A172 (cell line): ENCODE measurements at regions not wholly inside any gene's neighbourhood (a gene's known extent, or its start where the extent isn't known, plus 50 kb on each side); places are given as distances from the start of the nearest gene placed in this dataset.

ENCODE experiments used
- DNase-seq: peaks from one replicate; pipeline ENCODE4 v3.0.0-alpha.2; 2015; ENCODE audit warnings: low spot score

DNA sequence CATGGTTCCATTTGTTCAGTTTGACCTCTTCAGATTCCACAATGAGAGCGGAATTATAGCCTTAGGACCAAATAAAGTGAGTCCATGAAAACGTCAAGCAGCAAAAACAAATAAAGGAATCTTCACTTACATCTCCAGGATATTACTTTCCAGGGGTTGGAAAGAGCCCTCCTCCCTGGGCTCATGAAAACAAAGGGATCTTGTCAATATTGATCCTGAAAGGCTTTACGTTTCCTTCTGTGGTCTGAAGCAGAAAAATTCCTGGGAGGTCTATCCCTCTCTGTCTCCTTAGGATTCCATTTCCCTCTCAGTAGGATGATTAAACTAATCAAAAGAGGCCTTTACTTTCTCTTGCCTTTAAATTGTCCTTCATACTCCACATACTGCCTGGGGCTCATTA lies 293.5 kb downstream of the GPAM start:
- DNase-seq: no peak

DNA sequence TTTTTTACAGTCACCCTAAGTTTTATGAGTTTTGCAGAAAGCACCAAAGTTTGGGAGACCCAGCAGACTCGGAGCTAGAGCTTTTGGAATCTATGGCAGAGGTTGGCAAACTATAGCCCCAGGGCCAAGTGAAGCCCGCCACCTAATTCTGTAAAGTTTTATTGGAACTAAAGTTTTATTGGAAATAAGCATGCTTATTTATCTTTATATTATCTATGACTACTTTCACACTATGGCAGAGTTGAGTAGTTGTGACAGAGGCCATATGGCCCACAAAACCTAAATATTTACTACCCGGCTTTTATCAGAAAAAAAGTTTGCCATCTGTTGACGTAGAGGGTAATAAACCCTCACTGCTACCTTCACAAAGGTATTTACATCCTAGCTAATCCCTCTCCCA lies 267.6 kb downstream of the GPAM start:
- DNase-seq: no peak

DNA sequence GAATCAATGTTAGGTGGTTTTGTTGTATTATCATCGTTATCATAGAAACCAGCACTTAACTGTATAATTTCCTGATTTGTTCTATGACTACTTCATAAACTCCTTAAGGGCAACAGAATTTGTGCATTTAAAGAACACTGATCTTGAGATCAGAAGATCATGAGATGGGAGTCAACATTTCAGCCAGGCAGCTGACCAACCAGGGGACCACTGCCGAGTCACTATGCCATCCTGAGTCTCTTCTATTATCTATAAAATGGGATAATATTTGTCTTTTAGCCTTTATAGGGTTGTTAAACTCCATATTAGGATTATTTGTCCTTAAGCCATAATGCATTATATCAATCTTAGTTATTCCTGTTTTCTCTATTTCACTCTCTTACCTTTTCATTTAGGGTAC lies 261.7 kb downstream of the GPAM start:
- DNase-seq: no peak

DNA sequence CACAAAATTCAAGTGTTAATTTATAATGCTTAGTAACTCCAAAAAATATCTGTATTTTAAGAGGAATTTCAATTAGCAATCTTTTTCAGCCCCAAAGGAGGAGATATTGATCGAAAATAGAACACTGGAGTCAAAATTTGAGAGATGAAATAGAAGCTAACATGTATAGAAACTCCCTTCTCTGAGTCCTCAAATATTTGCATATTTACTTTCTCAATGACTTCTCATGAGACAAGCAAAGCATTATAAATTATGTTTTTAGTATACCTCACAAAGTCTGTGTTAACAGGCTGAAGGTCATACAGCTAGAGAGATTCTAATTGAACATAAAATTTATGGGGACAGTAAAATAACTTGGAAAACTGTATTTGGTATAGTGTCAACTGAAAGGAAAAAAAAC lies 260.5 kb downstream of the GPAM start:
- DNase-seq: no peak

DNA sequence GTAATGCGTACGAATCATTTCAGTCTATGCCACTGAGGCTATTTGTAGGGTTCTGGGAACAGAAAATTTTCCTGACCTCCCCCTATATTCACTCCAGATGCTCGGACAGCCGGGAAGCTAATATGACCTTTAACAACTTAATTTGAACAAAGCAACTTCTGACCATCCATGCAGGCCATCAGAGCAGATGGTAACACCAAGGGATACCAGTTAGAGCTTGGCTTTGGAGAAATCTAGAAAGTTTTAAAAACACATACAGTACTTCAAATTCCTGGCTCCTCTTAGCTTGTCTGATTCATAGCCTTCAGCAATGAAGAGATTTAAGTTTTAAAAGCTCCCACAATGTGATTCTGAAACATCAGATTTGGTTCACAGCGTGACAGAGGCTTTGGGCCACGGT lies 257.3 kb downstream of the GPAM start:
- no peak for DNase-seq

DNA sequence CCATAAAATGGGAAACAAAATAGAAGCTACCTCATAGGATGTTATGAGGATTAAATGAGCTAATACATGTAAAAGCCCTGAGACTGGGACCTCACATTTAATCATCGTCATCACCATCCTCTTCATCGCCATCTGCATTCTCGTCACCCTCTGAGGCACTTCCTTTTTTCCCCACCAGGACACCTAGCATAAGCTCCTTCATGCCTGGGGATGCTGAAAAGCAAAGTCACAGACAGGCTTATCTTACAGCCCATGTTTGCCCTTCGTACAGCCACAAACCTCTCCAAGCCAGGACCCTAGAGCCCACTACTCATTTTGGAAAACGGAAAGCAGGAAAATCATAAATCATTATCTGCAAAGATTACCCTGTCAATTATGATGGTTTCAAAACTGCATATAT lies 249.6 kb downstream of the GPAM start:
- no peak for DNase-seq

DNA sequence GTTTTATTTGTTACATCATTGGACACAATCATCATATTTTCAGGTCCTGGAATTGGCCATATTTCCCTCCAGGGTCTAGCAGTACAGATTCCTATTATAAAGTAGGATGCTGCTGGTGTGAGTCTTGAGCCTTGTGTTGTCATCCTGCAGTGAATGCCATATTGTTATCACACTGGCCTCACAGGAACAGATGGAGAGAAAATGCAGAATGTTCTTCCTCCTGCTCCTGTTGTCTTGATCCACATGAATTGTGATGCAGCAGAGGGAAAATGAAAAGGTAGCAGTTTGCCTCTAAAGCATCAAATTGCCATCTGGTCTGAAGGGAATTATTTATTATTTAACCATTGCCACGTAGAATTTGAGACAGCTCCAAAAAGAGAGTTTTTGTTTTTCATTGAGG lies 248.6 kb downstream of the GPAM start:
- DNase-seq: no peak

DNA sequence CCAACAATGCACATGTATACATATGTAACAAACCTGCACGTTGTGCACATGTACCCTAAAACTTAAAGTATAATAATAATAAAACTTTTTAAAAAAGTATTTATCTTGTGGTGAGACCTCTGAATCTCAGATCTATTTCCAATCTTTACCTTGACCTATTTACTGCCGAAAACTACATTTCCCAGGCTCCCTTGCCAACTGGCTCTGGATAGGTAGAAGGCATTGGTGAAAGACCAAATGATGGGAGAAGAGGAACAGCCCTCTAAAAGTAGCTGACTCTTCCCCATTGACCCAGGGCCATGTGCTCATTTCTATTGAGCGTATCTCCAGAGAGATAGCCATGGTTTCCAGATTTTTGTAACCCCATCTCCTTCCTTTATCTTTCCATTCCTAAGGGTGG lies 247.4 kb downstream of the GPAM start:
- DNase-seq: no peak

DNA sequence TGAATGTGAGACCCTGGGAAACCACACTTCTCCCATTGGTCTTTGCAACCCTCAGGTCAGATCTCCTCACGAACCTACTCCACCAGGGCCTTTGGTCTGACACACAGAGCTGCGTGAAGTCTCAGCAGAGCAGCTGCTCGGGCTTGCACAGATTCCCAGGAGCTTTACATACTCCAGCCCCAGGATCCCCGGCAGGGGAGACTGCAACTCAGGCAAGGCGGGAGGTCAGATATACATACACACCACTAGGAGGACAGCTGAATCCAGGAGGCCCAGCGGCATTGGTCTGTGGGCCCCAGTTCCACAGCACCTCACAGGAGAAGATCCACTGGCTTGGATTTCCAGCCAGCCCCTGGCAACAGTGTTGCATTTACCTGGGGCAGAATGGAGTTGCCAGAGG lies 239.2 kb downstream of the GPAM start:
- DNase-seq: no peak

DNA sequence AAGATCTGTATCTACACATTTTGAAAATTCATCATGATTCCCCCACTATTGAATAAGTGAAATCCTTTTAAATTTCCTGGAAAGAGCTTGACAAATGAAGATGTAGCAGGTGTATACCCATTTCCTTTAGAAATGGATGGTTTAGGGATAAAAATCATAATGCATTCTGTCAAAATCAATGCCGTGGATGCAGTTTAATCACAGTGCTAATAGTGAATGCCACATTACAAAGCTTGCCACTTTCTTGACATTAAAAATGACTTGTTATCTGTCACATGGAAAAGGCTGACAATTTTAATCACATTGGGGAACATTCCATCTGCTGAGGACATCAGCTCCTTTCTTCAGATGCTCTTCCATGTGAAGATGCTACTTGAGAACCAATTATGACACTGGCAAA lies 229.6 kb downstream of the GPAM start:
- DNase-seq: no peak

DNA sequence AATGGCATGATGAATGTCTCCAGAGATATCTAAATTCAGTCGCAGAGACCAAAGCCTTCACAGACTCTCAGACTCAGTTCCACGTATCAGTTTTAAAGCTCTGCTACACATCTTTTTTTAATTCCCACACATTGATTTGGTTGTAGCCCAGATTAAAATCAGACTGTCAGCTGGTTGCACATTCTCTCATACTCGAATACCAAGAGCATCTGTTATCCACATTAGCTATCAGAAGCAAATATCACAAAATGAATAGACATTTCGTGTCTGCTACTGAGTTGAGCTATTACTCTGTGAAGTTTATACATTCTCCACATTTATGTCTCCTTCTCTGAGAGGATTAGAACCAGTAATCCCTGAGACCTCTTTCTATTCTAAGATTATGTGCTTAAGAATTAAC lies 229.2 kb downstream of the GPAM start:
- DNase-seq: no peak

DNA sequence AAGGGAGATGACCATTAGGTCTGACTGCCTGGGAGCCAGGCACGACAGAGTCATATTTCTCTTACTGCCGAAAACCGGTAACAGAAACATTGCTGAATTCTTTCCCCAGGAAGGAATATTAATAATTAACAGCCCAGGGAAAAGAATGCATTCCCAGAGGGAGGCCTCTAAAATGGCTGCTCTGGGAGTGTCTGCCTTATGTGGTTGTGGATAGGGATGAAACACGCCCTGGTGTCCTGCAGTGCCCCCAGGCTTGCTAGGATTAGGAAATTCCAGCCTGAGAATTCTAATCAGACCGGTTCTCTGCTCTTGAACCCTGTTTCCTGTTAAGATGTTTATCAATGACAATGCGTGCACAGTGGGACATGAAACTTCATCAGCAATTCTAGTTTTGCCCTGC lies 226.7 kb downstream of the GPAM start:
- DNase-seq: no peak

DNA sequence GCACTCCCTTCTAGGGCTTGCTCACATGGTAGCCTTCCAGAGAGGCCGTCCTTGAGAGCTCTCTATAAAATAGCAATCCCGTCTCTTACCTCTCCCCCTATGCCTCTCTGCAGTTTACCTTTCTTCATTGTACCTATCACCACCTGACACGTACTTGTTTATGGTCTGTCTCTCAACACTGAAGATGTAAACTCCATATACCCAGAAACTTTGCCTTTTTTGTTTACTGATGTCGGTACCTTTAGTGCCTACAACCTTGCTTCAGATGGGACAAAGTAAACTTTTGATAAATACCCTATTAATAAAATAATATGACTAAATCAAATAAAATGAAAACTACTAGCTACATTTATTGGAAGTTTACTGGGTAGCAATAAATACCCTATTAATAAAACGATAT lies 220.6 kb downstream of the GPAM start:
- no peak for DNase-seq

DNA sequence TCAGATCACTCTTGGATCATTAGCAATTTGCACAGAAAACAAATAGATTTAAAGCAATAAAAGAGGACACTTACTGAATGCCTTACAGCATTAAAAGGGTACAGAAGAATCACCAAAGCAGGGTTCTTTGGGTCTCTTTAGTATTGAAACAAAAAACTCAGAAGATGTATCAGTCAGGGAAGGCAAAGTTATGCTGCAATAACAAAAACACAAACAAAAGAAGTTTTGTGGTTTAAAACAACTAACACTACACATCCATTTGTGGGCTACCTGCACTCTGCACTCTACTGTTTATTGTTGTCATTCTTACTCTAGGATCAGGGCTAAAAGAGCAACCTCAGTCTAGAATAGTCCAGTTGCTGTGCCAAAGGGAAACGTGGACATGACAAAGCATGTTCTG lies 216.4 kb downstream of the GPAM start:
- no peak for DNase-seq

DNA sequence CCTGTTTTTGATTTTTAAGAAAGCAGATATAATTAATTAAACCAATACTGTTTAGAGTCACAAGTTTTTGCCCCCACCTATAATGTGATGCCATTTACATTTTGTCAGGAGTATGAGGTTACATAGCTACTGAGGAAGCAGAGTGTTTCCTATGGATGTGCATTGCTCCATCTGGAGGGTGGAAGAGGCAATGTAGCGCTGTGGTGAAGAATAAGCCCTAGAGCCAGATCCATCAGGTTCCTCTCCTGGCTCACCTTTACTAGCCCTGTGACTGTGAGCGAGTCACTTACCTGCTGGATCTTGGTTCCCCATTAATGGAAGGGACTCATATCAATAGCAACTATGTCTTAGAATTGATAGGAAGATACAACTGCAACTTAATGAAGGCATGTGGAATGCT lies 216.0 kb downstream of the GPAM start:
- no peak for DNase-seq

DNA sequence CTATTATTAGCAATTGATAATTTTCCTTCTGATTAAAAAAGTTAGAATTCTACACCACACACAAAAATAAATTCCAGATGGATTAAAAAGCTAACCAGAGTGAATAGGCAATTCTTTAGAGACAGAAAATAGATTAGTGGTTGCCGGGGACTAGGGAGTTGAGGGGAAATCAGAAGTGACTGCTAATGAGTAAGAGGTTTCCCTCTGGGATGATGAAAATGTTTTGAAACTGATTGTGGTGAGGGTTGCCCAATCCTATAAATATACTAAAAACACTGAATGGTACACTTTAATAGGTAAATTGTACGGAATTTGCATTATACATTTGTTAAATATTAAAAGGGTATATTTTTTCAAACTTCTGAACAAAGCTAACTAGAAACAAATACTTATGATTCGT lies 214.9 kb downstream of the GPAM start:
- DNase-seq: no peak

DNA sequence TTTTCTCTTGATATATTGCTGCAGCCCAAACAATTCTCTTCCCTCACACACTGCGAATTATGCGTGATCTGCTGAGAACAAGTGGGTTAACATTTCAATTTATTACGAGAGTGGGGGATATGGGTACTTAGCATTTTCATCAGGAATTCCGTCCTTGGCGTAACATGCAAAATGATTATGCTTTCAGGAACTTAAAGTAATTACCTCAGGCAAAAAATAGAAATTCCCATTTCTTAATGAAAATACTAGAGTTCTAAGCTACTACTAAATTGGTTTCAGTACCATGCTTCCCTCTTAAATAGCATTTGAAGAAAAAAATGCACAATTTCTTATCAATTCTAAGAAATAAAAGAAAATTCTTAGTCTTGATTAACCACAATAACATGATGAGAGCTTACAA lies 213.5 kb downstream of the GPAM start:
- DNase-seq: no peak

DNA sequence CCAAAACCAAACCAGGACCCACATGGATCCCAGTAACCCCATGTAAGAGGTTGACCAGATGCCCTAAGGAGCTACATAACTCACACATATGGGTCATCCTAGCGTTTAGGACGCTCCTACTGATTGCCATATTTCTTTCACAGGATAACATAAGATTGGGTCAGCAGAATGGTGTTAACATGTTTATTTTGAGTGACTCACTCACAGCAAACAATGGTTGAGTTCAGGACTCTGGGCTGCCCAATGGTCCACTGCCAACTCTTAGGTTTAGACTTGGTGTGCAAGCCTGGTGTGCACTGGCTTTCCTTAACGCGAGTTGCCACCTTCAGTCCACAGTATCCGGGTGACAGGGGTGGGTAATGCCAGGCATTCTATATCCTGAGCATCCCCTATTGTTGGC lies 211.5 kb downstream of the GPAM start:
- no peak for DNase-seq

DNA sequence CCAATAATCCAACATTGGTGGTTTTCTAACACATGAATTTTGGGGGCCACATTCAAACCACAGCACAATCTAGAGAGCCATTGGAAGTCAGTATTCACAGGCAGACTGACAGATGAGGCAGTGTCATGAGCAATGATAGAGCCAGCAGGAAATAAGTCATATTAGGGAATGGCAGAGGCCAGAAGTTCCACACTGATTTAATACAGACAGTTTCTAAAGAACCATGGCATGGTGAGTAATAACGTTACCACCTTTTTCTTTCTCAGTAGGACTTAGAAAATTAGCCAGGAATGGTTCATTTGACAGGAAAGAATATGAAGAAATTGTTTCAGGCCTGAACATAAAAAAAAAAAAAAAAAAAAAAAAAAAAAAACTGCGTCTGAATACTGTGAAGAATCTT lies 210.3 kb downstream of the GPAM start:
- no peak for DNase-seq

DNA sequence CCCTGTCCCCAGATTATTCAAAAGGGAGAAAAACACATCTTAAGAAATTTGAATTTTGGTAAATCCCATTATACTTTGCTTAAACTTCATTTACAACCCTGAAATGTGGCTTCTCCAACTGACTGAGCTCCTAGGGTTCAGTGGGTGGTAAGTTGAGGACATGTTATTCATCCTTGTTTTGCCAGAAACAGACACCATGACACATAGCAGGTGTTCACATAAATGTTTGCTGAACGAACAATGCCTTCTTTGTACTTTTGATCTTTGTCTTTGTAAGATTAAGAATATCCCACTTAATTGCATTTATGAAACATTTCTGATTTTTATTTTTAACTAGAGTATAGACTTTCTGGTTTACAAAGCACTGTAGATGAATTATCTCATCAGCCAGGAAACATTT lies 209.7 kb downstream of the GPAM start:
- no peak for DNase-seq

DNA sequence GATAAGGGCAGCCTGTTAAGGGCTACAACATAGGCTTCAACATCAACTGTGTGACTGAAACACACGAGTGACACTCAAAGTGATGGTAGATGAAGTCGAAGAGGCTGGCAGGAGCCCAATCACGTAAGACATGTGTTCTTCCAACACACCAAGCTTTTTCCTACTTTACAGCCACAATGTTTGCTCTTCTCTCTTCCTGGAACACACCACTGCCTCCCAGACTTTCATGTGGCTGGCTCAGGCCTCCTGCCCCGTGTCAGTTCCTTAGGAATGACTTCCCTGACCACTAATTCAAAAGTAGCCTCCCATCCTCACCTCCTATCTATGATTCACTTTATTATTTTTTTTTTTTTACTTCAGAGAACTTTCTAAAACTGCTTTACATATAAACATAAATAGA lies 209.2 kb downstream of the GPAM start:
- DNase-seq: no peak

DNA sequence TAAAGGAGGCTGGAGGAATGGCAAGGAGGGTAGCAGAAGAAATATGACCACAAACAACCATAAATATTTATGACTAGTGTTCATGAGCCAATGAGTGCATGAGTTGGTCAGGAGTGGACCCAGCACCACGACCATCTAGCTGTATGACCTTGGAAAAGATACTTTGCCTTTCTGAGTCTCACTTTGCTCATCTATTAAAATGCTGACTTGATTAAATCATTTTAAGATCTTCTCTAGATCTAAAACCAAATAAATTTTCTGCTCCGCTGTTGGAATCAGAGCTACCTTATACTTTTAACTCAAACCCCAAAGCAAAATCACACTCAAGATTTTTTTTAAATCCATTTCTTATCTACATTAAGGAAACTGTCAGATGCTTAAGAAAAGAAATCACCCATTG lies 207.0 kb downstream of the GPAM start:
- no peak for DNase-seq

DNA sequence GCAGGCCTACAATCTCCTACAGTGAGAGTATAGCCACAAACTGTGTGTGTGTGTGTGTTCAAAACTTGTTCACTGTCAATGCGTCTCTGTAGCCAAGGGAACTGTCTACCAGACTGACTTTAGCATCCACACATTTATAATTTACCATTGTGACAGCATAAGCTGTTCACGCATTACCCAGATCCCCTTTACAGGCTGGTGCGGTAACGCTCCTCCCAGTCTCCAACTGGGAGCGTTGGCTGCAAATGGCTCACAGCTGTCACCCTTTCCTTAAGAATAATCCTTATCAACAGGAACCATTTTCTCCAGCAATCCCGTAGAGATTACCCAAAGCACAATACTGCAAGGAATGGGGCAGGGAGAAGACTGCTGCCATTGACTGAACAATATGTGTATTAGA lies 199.5 kb downstream of the GPAM start:
- DNase-seq: no peak

DNA sequence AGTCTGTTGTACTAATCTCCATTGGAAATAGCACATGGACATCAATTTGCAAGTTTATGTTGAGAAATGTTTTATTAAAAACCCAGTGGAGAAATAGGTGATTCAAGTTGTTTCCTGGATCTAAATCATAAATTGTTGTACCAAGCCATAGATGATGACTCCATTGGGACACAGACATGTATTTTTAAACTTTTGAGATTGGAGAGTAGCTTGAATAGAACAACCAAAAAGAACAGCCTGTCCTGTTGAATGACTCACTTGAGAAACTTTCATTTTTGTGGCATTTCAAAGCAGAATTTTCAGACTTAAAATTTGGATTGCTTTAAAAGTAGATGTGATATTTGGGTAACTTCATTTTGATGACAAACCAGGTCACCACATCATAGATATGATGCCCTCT lies 197.5 kb downstream of the GPAM start:
- no peak for DNase-seq

DNA sequence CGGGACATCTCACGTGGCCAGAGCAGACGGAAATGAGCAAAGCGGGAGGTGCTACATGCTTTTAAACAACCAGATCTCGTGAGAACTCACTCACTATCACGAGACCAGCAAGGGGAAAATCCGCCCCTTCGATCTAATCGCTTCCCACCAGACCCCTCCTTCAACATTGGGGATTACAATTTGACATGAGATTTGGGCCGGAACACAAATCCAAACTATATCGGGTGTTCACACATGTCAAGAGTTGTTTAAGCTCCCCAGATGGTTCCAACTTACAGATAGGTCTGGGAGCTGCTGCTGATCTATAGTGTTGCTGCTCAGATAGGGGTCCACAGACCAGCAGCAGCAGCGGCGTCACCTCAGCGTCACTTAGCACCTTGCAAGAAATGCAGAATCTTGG lies 194.9 kb downstream of the GPAM start:
- peak; percentile 5 for DNase-seq
